Neural progenitor cell (in vitro differentiated cells): ENCODE measurements at regions not wholly inside any gene's neighbourhood (a gene's known extent, or its start where the extent isn't known, plus 50 kb on each side); places are given as distances from the start of the nearest gene placed in this dataset.

Experiments used
- DNase-seq: peaks from one replicate; pipeline ENCODE4 v3.0.0-alpha.2; 2016; ENCODE audit warnings: low spot score
- H2AFZ ChIP-seq: fragments of 200-600 bp; sonication (generic); replicated peaks from 2 replicates; pipeline ENCODE4 v1.6.1; 2016; ENCODE audit warnings: antibody characterized with exemption
- H3F3A ChIP-seq: fragments of 200-600 bp; sonication (generic); 2 replicates; pipeline ENCODE4 v1.6.1; 2016; ENCODE audit warnings: antibody characterized with exemption, low read depth
- H3K27ac ChIP-seq: fragments of 200-600 bp; sonication (generic); 2 replicates; pipeline ENCODE4 v1.5.1; 2016; ENCODE audit warnings: mild to moderate bottlenecking
- H3K27me3 ChIP-seq: fragments of 200-600 bp; sonication (generic); 2 replicates; pipeline ENCODE4 v1.6.1; 2016; ENCODE audit warnings: mild to moderate bottlenecking, moderate library complexity
- H3K36me3 ChIP-seq: fragments of 200-600 bp; sonication (generic); 2 replicates; pipeline ENCODE4 v1.5.1; 2016
- H3K4me1 ChIP-seq: fragments of 200-600 bp; sonication (generic); 2 replicates; pipeline ENCODE4 v1.6.1; 2016; ENCODE audit warnings: mixed run types
- H3K4me2 ChIP-seq: fragments of 200-600 bp; sonication (generic); 2 replicates; pipeline ENCODE4 v1.6.1; 2016
- H3K4me3 ChIP-seq: fragments of 200-600 bp; sonication (generic); 2 replicates; pipeline ENCODE4 v1.5.1; 2016
- H3K79me2 ChIP-seq: fragments of 200-600 bp; sonication (generic); 2 replicates; pipeline ENCODE4 v1.6.1; 2016; ENCODE audit warnings: low read depth
- H3K9ac ChIP-seq: fragments of 200-600 bp; sonication (generic); 2 replicates; pipeline ENCODE4 v1.6.1; 2016
- H3K9me3 ChIP-seq: fragments of 200-600 bp; sonication (generic); 2 replicates; pipeline ENCODE4 v1.5.1; 2016; ENCODE audit warnings: low read depth
- H4K20me1 ChIP-seq: fragments of 200-600 bp; sonication (generic); 2 replicates; pipeline ENCODE4 v1.6.1; 2016; ENCODE audit warnings: low read depth
- H3K27ac Mint-ChIP-seq: 3 replicates; pipeline ENCODE4 v1.8.0; 2021; ENCODE audit warnings: mixed read lengths
- H3K27me3 Mint-ChIP-seq: 2 replicates; pipeline ENCODE4 v1.8.0; 2022; ENCODE audit warnings: low read depth, mild to moderate bottlenecking, inconsistent platforms, moderate library complexity, mixed read lengths; ENCODE audit not compliant: insufficient read depth
- H3K36me3 Mint-ChIP-seq: 3 replicates; pipeline ENCODE4 v1.8.0; 2021; ENCODE audit warnings: mixed read lengths
- H3K4me1 Mint-ChIP-seq: 3 replicates; pipeline ENCODE4 v1.8.0; 2021; ENCODE audit warnings: mixed read lengths
- H3K4me3 Mint-ChIP-seq: 3 replicates; pipeline ENCODE4 v1.8.0; 2021; ENCODE audit warnings: mild to moderate bottlenecking, moderate library complexity, mixed read lengths
- H3K9me3 Mint-ChIP-seq: 3 replicates; pipeline ENCODE4 v1.8.0; 2020; ENCODE audit warnings: mixed read lengths
- EZH2 ChIP-seq: fragments of 200-600 bp; sonication (generic); IDR thresholded peaks from 2 replicates; pipeline ENCODE4 v1.6.1; 2017; ENCODE audit warnings: antibody characterized with exemption, mild to moderate bottlenecking, moderate library complexity
- EZH2phosphoT487 ChIP-seq: fragments of 200-600 bp; sonication (generic); IDR thresholded peaks from 2 replicates; pipeline ENCODE4 v1.6.1; 2017; ENCODE audit warnings: antibody characterized with exemption
- TF ChIP-seq, protein P1 (sequence below): fragments of 200-600 bp; sonication (generic); IDR thresholded peaks from 2 replicates; pipeline ENCODE4 v1.5.1; 2017; ENCODE audit warnings: antibody characterized with exemption, mild to moderate bottlenecking

DNA sequence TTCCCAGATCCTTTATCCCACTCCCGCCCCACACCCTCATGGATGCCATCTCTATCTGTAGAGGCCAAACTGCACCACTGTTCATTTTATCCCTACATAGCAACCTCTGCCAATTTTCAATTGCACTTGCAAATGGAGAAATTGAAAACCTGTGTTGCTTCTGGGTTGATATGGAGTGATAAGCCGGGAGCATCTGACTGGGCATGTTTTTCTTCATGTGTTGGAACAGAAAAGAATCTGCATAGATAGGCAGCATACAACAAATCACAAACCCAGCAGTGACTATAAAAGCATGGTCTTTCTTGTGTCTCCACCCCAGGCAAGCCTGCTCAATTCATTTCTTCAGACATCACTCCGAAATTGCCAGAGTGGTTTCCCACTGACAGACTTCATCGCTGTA is 608.8 kb upstream of the CAMK1G start:
- H3K4me2 ChIP-seq: no peak overlapping the region
- no peaks in the 10 kb centered on the region for H3K27me3 ChIP-seq
- no peak overlapping the region for H3K27ac ChIP-seq
- H3K4me1 ChIP-seq: no peaks in the 10 kb centered on the region
- Mint-ChIP-seq H3K27me3 (no peaks in the 10 kb centered on the region), H3K9me3 (no peaks in the 10 kb centered on the region), H3K4me3 (no peak overlapping the region), H3K4me1 (peaks cover 10% of the 10 kb centered on the region), H3K36me3 (no peaks in the 10 kb centered on the region), H3K27ac (no peak overlapping the region)
- no peaks in the 10 kb centered on the region for H3K9me3 ChIP-seq
- H4K20me1 ChIP-seq: no peaks in the 10 kb centered on the region
- no peak overlapping the region for H3K9ac ChIP-seq
- TF ChIP-seq, protein P1, sequence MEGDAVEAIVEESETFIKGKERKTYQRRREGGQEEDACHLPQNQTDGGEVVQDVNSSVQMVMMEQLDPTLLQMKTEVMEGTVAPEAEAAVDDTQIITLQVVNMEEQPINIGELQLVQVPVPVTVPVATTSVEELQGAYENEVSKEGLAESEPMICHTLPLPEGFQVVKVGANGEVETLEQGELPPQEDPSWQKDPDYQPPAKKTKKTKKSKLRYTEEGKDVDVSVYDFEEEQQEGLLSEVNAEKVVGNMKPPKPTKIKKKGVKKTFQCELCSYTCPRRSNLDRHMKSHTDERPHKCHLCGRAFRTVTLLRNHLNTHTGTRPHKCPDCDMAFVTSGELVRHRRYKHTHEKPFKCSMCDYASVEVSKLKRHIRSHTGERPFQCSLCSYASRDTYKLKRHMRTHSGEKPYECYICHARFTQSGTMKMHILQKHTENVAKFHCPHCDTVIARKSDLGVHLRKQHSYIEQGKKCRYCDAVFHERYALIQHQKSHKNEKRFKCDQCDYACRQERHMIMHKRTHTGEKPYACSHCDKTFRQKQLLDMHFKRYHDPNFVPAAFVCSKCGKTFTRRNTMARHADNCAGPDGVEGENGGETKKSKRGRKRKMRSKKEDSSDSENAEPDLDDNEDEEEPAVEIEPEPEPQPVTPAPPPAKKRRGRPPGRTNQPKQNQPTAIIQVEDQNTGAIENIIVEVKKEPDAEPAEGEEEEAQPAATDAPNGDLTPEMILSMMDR: no peak
- TF ChIP-seq EZH2phosphoT487: no peak
- TF ChIP-seq EZH2: no peak
- DNase-seq: no peak
- H3K36me3 ChIP-seq: no peaks in the 10 kb centered on the region
- no peak overlapping the region for H3K4me3 ChIP-seq
- no peaks in the 10 kb centered on the region for H3F3A ChIP-seq
- H2AFZ ChIP-seq: no peak overlapping the region
- H3K79me2 ChIP-seq: no peaks in the 10 kb centered on the region

DNA sequence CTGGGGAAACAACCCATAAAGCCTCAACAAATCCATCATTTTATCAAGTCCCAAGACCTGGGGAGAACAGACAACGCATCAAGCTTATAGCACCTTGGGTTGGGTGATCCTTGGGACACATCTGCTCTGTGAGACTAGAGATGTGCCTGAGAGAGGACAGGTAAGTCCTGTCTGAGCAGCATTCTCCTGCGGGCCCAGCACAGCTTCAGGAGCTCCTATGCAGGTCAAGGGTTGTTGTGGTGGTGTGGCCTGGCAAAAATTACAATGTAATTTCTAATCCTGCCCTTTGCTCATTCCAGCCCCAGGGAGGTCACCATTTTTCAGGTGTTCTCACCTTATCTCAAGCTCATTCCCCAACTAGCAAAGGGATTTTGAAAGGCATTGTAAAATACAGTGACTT is 608.1 kb upstream of the CAMK1G start:
- no peaks in the 10 kb centered on the region for H3K36me3 ChIP-seq
- H3K4me2 ChIP-seq: no peak overlapping the region
- H3K4me1 ChIP-seq: no peaks in the 10 kb centered on the region
- Mint-ChIP-seq H3K4me3 (no peak overlapping the region), H3K9me3 (no peaks in the 10 kb centered on the region), H3K27ac (no peak overlapping the region), H3K27me3 (no peaks in the 10 kb centered on the region), H3K4me1 (peaks cover 10% of the 10 kb centered on the region), H3K36me3 (no peaks in the 10 kb centered on the region)
- H3K4me3 ChIP-seq: no peak overlapping the region
- no peak overlapping the region for H3K27ac ChIP-seq
- no peaks in the 10 kb centered on the region for H3K27me3 ChIP-seq
- H4K20me1 ChIP-seq: no peaks in the 10 kb centered on the region
- H3K9ac ChIP-seq: no peak overlapping the region
- H3K79me2 ChIP-seq: no peaks in the 10 kb centered on the region
- no peak overlapping the region for H2AFZ ChIP-seq
- no peak for DNase-seq
- TF ChIP-seq EZH2 (no peak), EZH2phosphoT487 (no peak)
- TF ChIP-seq, protein P1: no peak
- no peaks in the 10 kb centered on the region for H3F3A ChIP-seq
- no peaks in the 10 kb centered on the region for H3K9me3 ChIP-seq

DNA sequence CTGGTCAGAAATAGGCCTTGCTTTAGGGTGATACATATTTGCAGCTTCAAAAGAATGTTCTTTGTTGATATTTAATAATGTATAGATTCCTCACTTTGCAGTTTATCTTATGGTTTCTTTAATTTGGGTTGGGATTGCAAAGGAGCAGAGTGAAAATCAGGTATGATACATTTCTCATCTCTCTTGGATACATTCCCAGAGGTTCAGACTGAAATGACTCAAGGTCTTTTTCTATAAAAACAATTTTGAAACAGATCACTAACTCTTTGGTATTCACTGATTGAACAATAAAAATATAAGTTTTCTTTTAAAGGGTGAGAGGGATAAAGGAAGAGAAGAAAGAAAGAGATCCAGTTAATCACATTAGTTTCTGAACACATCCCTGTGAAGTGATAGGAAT is 606.5 kb upstream of the CAMK1G start:
- H3K4me1 Mint-ChIP-seq: no peaks in the 10 kb centered on the region
- no peak overlapping the region for H3K9ac ChIP-seq
- no peaks in the 10 kb centered on the region for H3K36me3 ChIP-seq
- H3K79me2 ChIP-seq: no peaks in the 10 kb centered on the region
- no peaks in the 10 kb centered on the region for H3K27me3 Mint-ChIP-seq
- no peaks in the 10 kb centered on the region for H3K27me3 ChIP-seq
- H3K9me3 Mint-ChIP-seq: no peaks in the 10 kb centered on the region
- no peak overlapping the region for H3K27ac Mint-ChIP-seq
- H3K27ac ChIP-seq: no peak overlapping the region
- TF ChIP-seq, protein P1: no peak
- TF ChIP-seq EZH2 (no peak), EZH2phosphoT487 (no peak)
- H3K4me3 Mint-ChIP-seq: no peak overlapping the region
- H3F3A ChIP-seq: no peaks in the 10 kb centered on the region
- no peak for DNase-seq
- no peaks in the 10 kb centered on the region for H3K9me3 ChIP-seq
- no peak overlapping the region for H3K4me2 ChIP-seq
- H3K36me3 Mint-ChIP-seq: no peaks in the 10 kb centered on the region
- H2AFZ ChIP-seq: no peak overlapping the region
- H3K4me1 ChIP-seq: no peaks in the 10 kb centered on the region
- no peaks in the 10 kb centered on the region for H4K20me1 ChIP-seq
- H3K4me3 ChIP-seq: no peak overlapping the region
